Karpas-422 (cell line): ENCODE measurements at regions not wholly inside any gene's neighbourhood (a gene's known extent, or its start where the extent isn't known, plus 50 kb on each side); places are given as distances from the start of the nearest gene placed in this dataset.

Source experiments
- DNase-seq: peaks from one replicate; pipeline ENCODE4 v3.0.0-alpha.2; 2015
- H2AFZ ChIP-seq: fragments of 200-600 bp; sonication (generic); 2 replicates; pipeline ENCODE4 v1.6.1; 2014; ENCODE audit warnings: antibody characterized with exemption, low read length, mixed read lengths
- H3K27ac ChIP-seq: fragments of 200-600 bp; sonication (generic); 2 replicates; pipeline ENCODE4 v1.5.1; 2014; ENCODE audit warnings: mild to moderate bottlenecking, low read length, moderate library complexity
- H3K27me3 ChIP-seq: fragments of 200-600 bp; sonication (generic); 2 replicates; pipeline ENCODE4 v1.6.1; 2014; ENCODE audit warnings: low read length, mixed read lengths
- H3K36me3 ChIP-seq: fragments of 200-600 bp; sonication (generic); 2 replicates; pipeline ENCODE4 v1.6.1; 2014; ENCODE audit warnings: low read length, mixed read lengths; ENCODE audit not compliant: insufficient read depth
- H3K4me1 ChIP-seq: fragments of 200-600 bp; sonication (generic); 2 replicates; pipeline ENCODE4 v1.6.1; 2014; ENCODE audit warnings: mild to moderate bottlenecking, low read length, mixed read lengths
- H3K4me2 ChIP-seq: fragments of 200-600 bp; sonication (generic); 2 replicates; pipeline ENCODE4 v1.6.1; 2014; ENCODE audit warnings: low read length, low read depth, mild to moderate bottlenecking; ENCODE audit not compliant: poor library complexity, severe bottlenecking
- H3K4me3 ChIP-seq: fragments of 200-600 bp; sonication (generic); 2 replicates; pipeline ENCODE4 v1.5.1; 2014; ENCODE audit warnings: mild to moderate bottlenecking, antibody characterized with exemption, low read length, mixed read lengths
- H3K79me2 ChIP-seq: fragments of 200-600 bp; sonication (generic); 2 replicates; pipeline ENCODE4 v1.6.1; 2014; ENCODE audit warnings: mild to moderate bottlenecking, low read length, mixed read lengths
- H3K9ac ChIP-seq: fragments of 200-600 bp; sonication (generic); 2 replicates; pipeline ENCODE4 v1.6.0; 2014; ENCODE audit warnings: low read length
- H3K9me2 ChIP-seq: fragments of 200-600 bp; sonication (generic), shearing (Covaris generic); replicated peaks from 2 replicates; pipeline ENCODE4 v1.6.0; 2014; ENCODE audit warnings: mild to moderate bottlenecking, low read length, moderate library complexity; ENCODE audit not compliant: insufficient read depth
- H3K9me3 ChIP-seq: fragments of 300-700, 200-600 bp; sonication (generic); 2 replicates; pipeline ENCODE4 v1.6.1; 2014; ENCODE audit warnings: low read length, mixed read lengths
- H4K20me1 ChIP-seq: fragments of 200-600 bp; sonication (generic); 2 replicates; pipeline ENCODE4 v1.6.1; 2014; ENCODE audit warnings: mild to moderate bottlenecking, antibody characterized with exemption, low read length, low read depth; ENCODE audit not compliant: insufficient read depth

GRCh38 chr16:80006241-80007215 is 406.0 kb upstream of the MAF start:
- H3K9me3 ChIP-seq = no peaks in the 10 kb centered on the region
- H4K20me1 ChIP-seq = no peaks in the 10 kb centered on the region
- H3K27ac ChIP-seq = no peak overlapping the region
- H3K36me3 ChIP-seq = no peaks in the 10 kb centered on the region
- no peaks in the 10 kb centered on the region for H3K27me3 ChIP-seq
- no peak overlapping the region for H3K9ac ChIP-seq
- H3K4me1 ChIP-seq = no peaks in the 10 kb centered on the region
- no peaks in the 10 kb centered on the region; the same call in 1 of the 2 replicates for H3K9me2 ChIP-seq
- no peak overlapping the region for H2AFZ ChIP-seq
- no peak for DNase-seq
- no peak overlapping the region for H3K4me3 ChIP-seq
- no peaks in the 10 kb centered on the region for H3K79me2 ChIP-seq
- H3K4me2 ChIP-seq = no peak overlapping the region

- Histone ChIP-seq H3K4me1 (no peaks in the 10 kb centered on the region), H3K4me2 (no peak overlapping the region), H3K9me2 (no peaks in the 10 kb centered on the region), H3K27ac (no peak overlapping the region), H3K9ac (no peak overlapping the region), H4K20me1 (no peaks in the 10 kb centered on the region), H2AFZ (no peak overlapping the region), H3K36me3 (no peaks in the 10 kb centered on the region), H3K9me3 (no peaks in the 10 kb centered on the region), H3K79me2 (no peaks in the 10 kb centered on the region), H3K27me3 (no peaks in the 10 kb centered on the region), H3K4me3 (no peak overlapping the region)
- no peak for DNase-seq
These were observed 403.6 kb upstream of the MAF start for GRCh38 chr16:80004113-80004512.

GRCh38 chr16:80002261-80002660 is 401.7 kb upstream of the MAF start:
- H4K20me1 ChIP-seq = no peaks in the 10 kb centered on the region
- H3K9me3 ChIP-seq = no peaks in the 10 kb centered on the region
- H3K9me2 ChIP-seq = no peaks in the 10 kb centered on the region
- H3K9ac ChIP-seq = no peak overlapping the region
- DNase-seq = no peak
- H3K4me1 ChIP-seq = no peaks in the 10 kb centered on the region
- H3K36me3 ChIP-seq = no peaks in the 10 kb centered on the region
- H2AFZ ChIP-seq = no peak overlapping the region
- no peak overlapping the region for H3K27ac ChIP-seq
- H3K4me2 ChIP-seq = no peak overlapping the region
- H3K27me3 ChIP-seq = no peaks in the 10 kb centered on the region
- no peak overlapping the region for H3K4me3 ChIP-seq
- H3K79me2 ChIP-seq = no peaks in the 10 kb centered on the region

GRCh38 chr16:79998143-79998542 is 397.6 kb upstream of the MAF start:
- Histone ChIP-seq H3K4me2 (no peak overlapping the region), H3K9ac (no peak overlapping the region), H3K4me1 (no peaks in the 10 kb centered on the region), H2AFZ (no peak overlapping the region), H3K27ac (no peak overlapping the region), H3K36me3 (no peaks in the 10 kb centered on the region), H3K79me2 (no peaks in the 10 kb centered on the region), H3K9me2 (no peaks in the 10 kb centered on the region), H3K9me3 (no peaks in the 10 kb centered on the region), H3K27me3 (no peaks in the 10 kb centered on the region), H3K4me3 (no peak overlapping the region), H4K20me1 (no peaks in the 10 kb centered on the region)
- DNase-seq = no peak

- Histone ChIP-seq H3K79me2 (no peaks in the 10 kb centered on the region), H3K9me2 (no peaks in the 10 kb centered on the region), H3K4me1 (no peaks in the 10 kb centered on the region), H4K20me1 (no peaks in the 10 kb centered on the region), H3K4me3 (no peak overlapping the region), H3K9ac (no peak overlapping the region), H2AFZ (no peak overlapping the region), H3K9me3 (no peaks in the 10 kb centered on the region), H3K27me3 (no peaks in the 10 kb centered on the region), H3K36me3 (no peaks in the 10 kb centered on the region), H3K27ac (no peak overlapping the region), H3K4me2 (no peak overlapping the region)
- DNase-seq = peak; percentile 77
These were observed 396.7 kb upstream of the MAF start for GRCh38 chr16:79997257-79997656.

- Histone ChIP-seq H4K20me1 (no peaks in the 10 kb centered on the region), H3K36me3 (no peaks in the 10 kb centered on the region), H3K4me1 (no peaks in the 10 kb centered on the region), H3K79me2 (no peaks in the 10 kb centered on the region), H2AFZ (no peak overlapping the region), H3K4me3 (no peak overlapping the region), H3K9ac (no peak overlapping the region), H3K4me2 (no peak overlapping the region), H3K27ac (no peak overlapping the region), H3K27me3 (no peaks in the 10 kb centered on the region), H3K9me3 (no peaks in the 10 kb centered on the region), H3K9me2 (no peaks in the 10 kb centered on the region)
- no peak for DNase-seq
These were observed 395.8 kb upstream of the MAF start for GRCh38 chr16:79996321-79996720.

GRCh38 chr16:79995315-79995714 is 394.8 kb upstream of the MAF start:
- H3K9ac ChIP-seq = no peak overlapping the region
- DNase-seq = no peak
- H3K79me2 ChIP-seq = no peaks in the 10 kb centered on the region

GRCh38 chr16:79994418-79994817 is 393.9 kb upstream of the MAF start:
- Histone ChIP-seq H3K9ac (no peak overlapping the region), H3K9me2 (no peaks in the 10 kb centered on the region), H3K36me3 (no peaks in the 10 kb centered on the region), H3K4me3 (no peak overlapping the region), H3K9me3 (no peaks in the 10 kb centered on the region), H4K20me1 (no peaks in the 10 kb centered on the region), H2AFZ (no peak overlapping the region), H3K4me2 (no peak overlapping the region), H3K79me2 (no peaks in the 10 kb centered on the region), H3K27me3 (no peaks in the 10 kb centered on the region), H3K4me1 (no peaks in the 10 kb centered on the region), H3K27ac (no peak overlapping the region)
- DNase-seq = no peak

More at GRCh38 chr16:79995315-79995714, 394.8 kb upstream of the MAF start:
- Histone ChIP-seq H3K36me3 (no peaks in the 10 kb centered on the region), H3K4me3 (no peak overlapping the region), H3K27ac (no peak overlapping the region), H3K4me1 (no peaks in the 10 kb centered on the region), H3K4me2 (no peak overlapping the region), H3K9me2 (no peaks in the 10 kb centered on the region), H4K20me1 (no peaks in the 10 kb centered on the region), H3K27me3 (no peaks in the 10 kb centered on the region), H2AFZ (no peak overlapping the region), H3K9me3 (no peaks in the 10 kb centered on the region)
